ENCODE measurements at regions not wholly inside any gene's neighbourhood (a gene's known extent, or its start where the extent isn't known, plus 50 kb on each side); places are given as distances from the start of the nearest gene placed in this dataset.

- TF ChIP-seq ZNF565 (CRISPR knock-in tag; conservative IDR thresholded peaks at IDR 0.05; ENCODE audit: low read depth): no peak
Measured at GRCh38 chr2:173749315-173749714, 215.9 kb downstream of the SP3 start (continued).

DNA sequence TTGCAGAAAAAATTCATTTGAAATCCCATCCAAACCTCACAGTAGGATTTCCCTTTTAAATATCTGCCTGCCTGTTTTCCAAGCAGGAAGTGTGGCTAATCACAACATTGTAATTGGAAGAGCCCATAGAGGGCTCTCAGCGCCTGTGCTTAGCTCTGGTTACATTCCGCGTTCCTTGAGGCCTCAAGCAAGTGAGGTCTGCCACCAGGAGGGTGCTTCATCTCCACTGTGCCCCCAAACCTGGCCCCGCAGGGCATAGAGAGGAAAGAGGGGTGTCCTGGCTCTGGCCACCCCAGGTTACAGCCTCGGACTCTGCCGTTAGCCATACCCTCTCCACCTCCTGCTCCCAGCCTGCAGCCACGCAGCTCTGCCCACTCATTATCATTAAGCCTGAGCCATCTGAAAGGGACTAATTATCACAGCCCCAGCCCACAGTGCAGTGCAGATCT is 214.8 kb downstream of the SP3 start:
- ATAC-seq: no peak
- TF ChIP-seq OSR1 (CRISPR knock-in tag; IDR thresholded peaks at IDR 0.05): no peak
- no peak for TF ChIP-seq GLIS3 (CRISPR knock-in tag; IDR thresholded peaks at IDR 0.05)
- TF ChIP-seq ISL1 (CRISPR knock-in tag; IDR thresholded peaks at IDR 0.05): no peak
- no peak for TF ChIP-seq ZNF70 (CRISPR knock-in tag; IDR thresholded peaks at IDR 0.05)
- TF ChIP-seq BACH2 (CRISPR knock-in tag; IDR thresholded peaks at IDR 0.05; ENCODE audit: borderline replicate concordance): no peak
- TF ChIP-seq ZFP3 (CRISPR knock-in tag; IDR thresholded peaks at IDR 0.05): no peak
- TF ChIP-seq ZFP30 (CRISPR knock-in tag; IDR thresholded peaks at IDR 0.05): no peak
- no peak for TF ChIP-seq ZNF8 (CRISPR knock-in tag; IDR thresholded peaks at IDR 0.05)
- TF ChIP-seq CSRNP3 (CRISPR knock-in tag; IDR thresholded peaks at IDR 0.05): no peak
- no peak for TF ChIP-seq TOX (CRISPR knock-in tag; IDR thresholded peaks at IDR 0.05; ENCODE audit: borderline replicate concordance)
- TF ChIP-seq ESRRG (CRISPR knock-in tag; IDR thresholded peaks at IDR 0.05): no peak
- TF ChIP-seq ARNTL (CRISPR knock-in tag; IDR thresholded peaks at IDR 0.05; ENCODE audit: borderline replicate concordance, low read depth): no peak
- TF ChIP-seq SNAI2 (CRISPR knock-in tag; IDR thresholded peaks at IDR 0.05): no peak

DNA sequence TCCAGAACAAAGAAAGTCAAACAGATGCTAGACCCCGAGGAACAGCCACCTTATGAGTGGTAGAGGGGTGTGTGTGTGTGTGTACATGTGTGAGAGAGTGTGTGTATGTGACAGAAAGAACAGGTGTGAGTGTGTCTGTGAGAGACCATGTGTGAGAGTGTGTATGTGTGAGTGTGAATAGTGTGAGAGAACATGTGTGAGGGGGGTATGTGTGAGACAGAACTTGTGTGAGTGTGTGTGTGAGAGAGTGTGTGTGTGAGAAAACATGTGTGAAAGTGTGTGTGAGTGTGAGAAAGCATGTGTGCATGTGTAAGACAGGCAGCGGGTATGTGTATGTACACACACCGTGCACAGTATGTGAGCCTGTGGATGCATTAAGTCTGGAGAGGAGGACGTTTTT is 214.3 kb downstream of the SP3 start:
- no peak for ATAC-seq
- TF ChIP-seq OSR1 (CRISPR knock-in tag; IDR thresholded peaks at IDR 0.05) (no peak), ZNF565 (CRISPR knock-in tag; conservative IDR thresholded peaks at IDR 0.05; ENCODE audit: low read depth) (no peak), SNAI2 (CRISPR knock-in tag; IDR thresholded peaks at IDR 0.05) (no peak), ZNF8 (CRISPR knock-in tag; IDR thresholded peaks at IDR 0.05) (no peak), BACH2 (CRISPR knock-in tag; IDR thresholded peaks at IDR 0.05; ENCODE audit: borderline replicate concordance) (no peak), RARB (CRISPR knock-in tag; IDR thresholded peaks at IDR 0.05) (no peak)

GRCh38 chr2:173751245-173751975 is 213.8 kb downstream of the SP3 start:
- no peak for TF ChIP-seq ZNF8 (CRISPR knock-in tag; IDR thresholded peaks at IDR 0.05)
- no peak for TF ChIP-seq ARNTL (CRISPR knock-in tag; IDR thresholded peaks at IDR 0.05; ENCODE audit: borderline replicate concordance, low read depth)
- TF ChIP-seq BACH2 (CRISPR knock-in tag; IDR thresholded peaks at IDR 0.05; ENCODE audit: borderline replicate concordance): no peak
- TF ChIP-seq CSRNP3 (CRISPR knock-in tag; IDR thresholded peaks at IDR 0.05): no peak
- TF ChIP-seq POU6F1 (CRISPR knock-in tag; IDR thresholded peaks at IDR 0.05; ENCODE audit: borderline replicate concordance, low read depth): no peak
- TF ChIP-seq SNAI2 (CRISPR knock-in tag; IDR thresholded peaks at IDR 0.05): no peak
- TF ChIP-seq RARB (CRISPR knock-in tag; IDR thresholded peaks at IDR 0.05): no peak
- no peak for TF ChIP-seq PPARA (CRISPR knock-in tag; IDR thresholded peaks at IDR 0.05; ENCODE audit: borderline replicate concordance)
- no peak for TF ChIP-seq PATZ1 (CRISPR knock-in tag; IDR thresholded peaks at IDR 0.05; ENCODE audit: borderline replicate concordance)
- TF ChIP-seq OSR1 (CRISPR knock-in tag; IDR thresholded peaks at IDR 0.05): no peak
- TF ChIP-seq ZNF70 (CRISPR knock-in tag; IDR thresholded peaks at IDR 0.05): no peak
- TF ChIP-seq, protein P1, sequence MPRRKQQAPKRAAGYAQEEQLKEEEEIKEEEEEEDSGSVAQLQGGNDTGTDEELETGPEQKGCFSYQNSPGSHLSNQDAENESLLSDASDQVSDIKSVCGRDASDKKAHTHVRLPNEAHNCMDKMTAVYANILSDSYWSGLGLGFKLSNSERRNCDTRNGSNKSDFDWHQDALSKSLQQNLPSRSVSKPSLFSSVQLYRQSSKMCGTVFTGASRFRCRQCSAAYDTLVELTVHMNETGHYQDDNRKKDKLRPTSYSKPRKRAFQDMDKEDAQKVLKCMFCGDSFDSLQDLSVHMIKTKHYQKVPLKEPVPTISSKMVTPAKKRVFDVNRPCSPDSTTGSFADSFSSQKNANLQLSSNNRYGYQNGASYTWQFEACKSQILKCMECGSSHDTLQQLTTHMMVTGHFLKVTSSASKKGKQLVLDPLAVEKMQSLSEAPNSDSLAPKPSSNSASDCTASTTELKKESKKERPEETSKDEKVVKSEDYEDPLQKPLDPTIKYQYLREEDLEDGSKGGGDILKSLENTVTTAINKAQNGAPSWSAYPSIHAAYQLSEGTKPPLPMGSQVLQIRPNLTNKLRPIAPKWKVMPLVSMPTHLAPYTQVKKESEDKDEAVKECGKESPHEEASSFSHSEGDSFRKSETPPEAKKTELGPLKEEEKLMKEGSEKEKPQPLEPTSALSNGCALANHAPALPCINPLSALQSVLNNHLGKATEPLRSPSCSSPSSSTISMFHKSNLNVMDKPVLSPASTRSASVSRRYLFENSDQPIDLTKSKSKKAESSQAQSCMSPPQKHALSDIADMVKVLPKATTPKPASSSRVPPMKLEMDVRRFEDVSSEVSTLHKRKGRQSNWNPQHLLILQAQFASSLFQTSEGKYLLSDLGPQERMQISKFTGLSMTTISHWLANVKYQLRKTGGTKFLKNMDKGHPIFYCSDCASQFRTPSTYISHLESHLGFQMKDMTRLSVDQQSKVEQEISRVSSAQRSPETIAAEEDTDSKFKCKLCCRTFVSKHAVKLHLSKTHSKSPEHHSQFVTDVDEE (CRISPR knock-in tag; IDR thresholded peaks at IDR 0.05): no peak
- no peak for TF ChIP-seq TOX (CRISPR knock-in tag; IDR thresholded peaks at IDR 0.05; ENCODE audit: borderline replicate concordance)
- no peak for TF ChIP-seq ZFP30 (CRISPR knock-in tag; IDR thresholded peaks at IDR 0.05)
- no peak for TF ChIP-seq TCF4 (CRISPR knock-in tag; IDR thresholded peaks at IDR 0.05; ENCODE audit: borderline replicate concordance)
- ATAC-seq: no peak

Measured in SK-N-SH treated with all-trans-retinoic acid at 6 μM for 48 hours (cell line).